B cell (primary cell): ENCODE measurements at regions not wholly inside any gene's neighbourhood (a gene's known extent, or its start where the extent isn't known, plus 50 kb on each side); places are given as distances from the start of the nearest gene placed in this dataset.

Experiments used
- ATAC-seq: fragments of 200-7000 bp; cut with Tn5 transposase; one replicate; pipeline ENCODE4 v1.10.0; 2021; ENCODE audit warnings: low read depth, mild to moderate bottlenecking, moderate number of reproducible peaks, moderate library complexity
- CTCF ChIA-PET: fragments of 350-600 bp; sonication (Branson Sonifier 250); formaldehyde crosslinking; loops from one replicate; lab custom pipeline; 2021; ENCODE audit warnings: antibody characterized with exemption, inconsistent platforms; lab: Charles Lee
- POLR2A ChIA-PET: fragments of 350-600 bp; sonication (Branson Sonifier 250); formaldehyde crosslinking; loops from one replicate; lab custom pipeline; 2021; ENCODE audit warnings: antibody characterized with exemption; lab: Charles Lee
- DNase-seq: peaks from one replicate; pipeline ENCODE4 v3.0.0; 2013
- H2AFZ ChIP-seq: 2 replicates; pipeline ENCODE4 v1.6.1; 2012; ENCODE audit warnings: mild to moderate bottlenecking, low read depth, low read length; ENCODE audit not compliant: insufficient read depth, poor library complexity, severe bottlenecking
- H3K27ac ChIP-seq, 2 donors: 1 replicate in 1 of 2; 2 replicates in 1 of 2; pipeline ENCODE4 v1.5.1; 2012 to 2013; ENCODE audit warnings: low read length in 2 of 2, mild to moderate bottlenecking in 2 of 2, moderate library complexity in 1 of 2
- H3K27me3 ChIP-seq, 4 experiments: fragments of 200-600 bp in 1 of 4; sonication (generic) in 1 of 4; replicated peaks in 1 of 4; 1 replicate in 2 of 4; 2 replicates in 2 of 4; pipeline versions ENCODE4 v1.6.1 to v1.7.0; 2013 to 2016; ENCODE audit warnings: low read length in 3 of 4, mild to moderate bottlenecking in 2 of 4, mixed read lengths in 1 of 4, moderate library complexity in 1 of 4; ENCODE audit not compliant: insufficient read depth in 4 of 4, control insufficient read depth in 3 of 4; ENCODE audit errors: control extremely low read depth in 1 of 4
- H3K36me3 ChIP-seq, 2 experiments: replicated peaks in 1 of 2; 1 replicate in 1 of 2; 2 replicates in 1 of 2; pipeline versions ENCODE4 v1.6.1 to v1.7.1; 2013; ENCODE audit warnings: low read length in 1 of 2; ENCODE audit not compliant: insufficient read depth in 2 of 2, control insufficient read depth in 1 of 2; ENCODE audit errors: control extremely low read depth in 1 of 2, extremely low read depth in 1 of 2
- H3K4me1 ChIP-seq, 2 donors: fragments of 200-600 bp in 1 of 2; sonication (generic) in 1 of 2; 1 replicate in 1 of 2; 2 replicates in 1 of 2; pipeline versions ENCODE4 v1.5.1 to v1.6.1; 2013 to 2017; ENCODE audit warnings: low read length in 2 of 2; ENCODE audit not compliant: control insufficient read depth in 2 of 2, insufficient read depth in 2 of 2
- H3K4me2 ChIP-seq: replicated peaks from 2 replicates; pipeline ENCODE3; 2012; ENCODE audit warnings: mild to moderate bottlenecking, low read depth, low read length; ENCODE audit not compliant: poor library complexity, severe bottlenecking
- H3K4me3 ChIP-seq, 5 experiments: fragments of 200-600 bp in 1 of 5; sonication (generic) in 1 of 5; 1 replicate in 3 of 5; 2 replicates in 2 of 5; pipeline versions ENCODE4 v1.5.1 to v1.7.0; 2011 to 2016; ENCODE audit warnings: low read length in 4 of 5, mild to moderate bottlenecking in 4 of 5, low read depth in 2 of 5, control low read depth in 1 of 5, moderate library complexity in 1 of 5; ENCODE audit not compliant: insufficient read depth in 1 of 5; ENCODE audit errors: control extremely low read depth in 1 of 5, extremely low read depth in 1 of 5
- H3K79me2 ChIP-seq: fragments of 200-600 bp; sonication (generic); one replicate; pipeline ENCODE4 v1.6.0; 2016; ENCODE audit warnings: low read length; ENCODE audit not compliant: control insufficient read depth, insufficient read depth
- H3K9ac ChIP-seq: fragments of 200-600 bp; sonication (generic); 2 replicates; pipeline ENCODE4 v1.6.1; 2017; ENCODE audit warnings: mild to moderate bottlenecking, low read length, moderate library complexity
- H3K9me3 ChIP-seq, 3 donors: one replicate each; pipeline versions ENCODE4 v1.6.1 to v1.7.1; 2013; ENCODE audit warnings: low read length in 2 of 3; ENCODE audit not compliant: control insufficient read depth in 2 of 3, insufficient read depth in 1 of 3; ENCODE audit errors: control extremely low read depth in 1 of 3
- H4K20me1 ChIP-seq: 2 replicates; pipeline ENCODE4 v1.6.0; 2012; ENCODE audit warnings: mild to moderate bottlenecking, low read length; ENCODE audit not compliant: insufficient read depth, control insufficient read depth, poor library complexity, severe bottlenecking
- H3K27ac Mint-ChIP-seq: one replicate; pipeline ENCODE4 v1.8.0; 2021; ENCODE audit warnings: mixed read lengths
- H3K27me3 Mint-ChIP-seq: one replicate; pipeline ENCODE4 v1.8.0; 2021; ENCODE audit warnings: mixed read lengths
- H3K4me1 Mint-ChIP-seq: one replicate; pipeline ENCODE4 v1.8.0; 2021; ENCODE audit warnings: mixed read lengths
- H3K4me3 Mint-ChIP-seq: one replicate; pipeline ENCODE4 v1.8.0; 2021; ENCODE audit warnings: mixed read lengths
- H3K9me3 Mint-ChIP-seq: one replicate; pipeline ENCODE4 v1.8.0; 2022; ENCODE audit warnings: mixed read lengths; ENCODE audit not compliant: insufficient read depth
- CTCF ChIP-seq: fragments of 200-600 bp; IDR thresholded peaks from one replicate; pipeline ENCODE4 v1.8.0; 2022; ENCODE audit warnings: antibody characterized with exemption, mild to moderate bottlenecking
- EZH2 ChIP-seq: IDR thresholded peaks from 2 replicates; pipeline ENCODE4 v1.6.1; 2012; ENCODE audit warnings: borderline replicate concordance, low read depth, mild to moderate bottlenecking, moderate library complexity, low read length; ENCODE audit not compliant: insufficient read depth, poor library complexity, severe bottlenecking
- WGBS: methylation state at CpG from one replicate; pipeline ENCODE4 v1.1.5; 2013; ENCODE audit warnings: missing lambda C conversion rate; ENCODE audit not compliant: insufficient coverage; 5-methylcytosine and 5-hydroxymethylcytosine counted together
- intact Hi-C: fragments of 100-400 bp; cut with micrococcal nuclease; formaldehyde crosslinking; loops from one replicate; pipeline ENCODE4 v1.10.0; 2022

GRCh38 chr13:31073859-31074718, 87.6 kb downstream of the HSPH1 start:
- WGBS, result 72% methylated on average over 4 of the region's 5 CpGs
- H3K27ac Mint-ChIP-seq, result no peak overlapping the region

More at GRCh38 chr13:31073859-31074718, 87.6 kb downstream of the HSPH1 start:
- peak; percentile 65 for ATAC-seq
- peaks cover 4% of the 10 kb centered on the region for H3K4me1 Mint-ChIP-seq
- peak overlapping the region; percentile 65 to 67 for H3K27ac ChIP-seq
- peaks cover 8 to 21% of the 10 kb centered on the region in 2 donors for H3K4me1 ChIP-seq
- peak overlapping the region; percentile 66 for H3K4me3 Mint-ChIP-seq
- H3K36me3 ChIP-seq, result no peaks in the 10 kb centered on the region
- intact Hi-C loops, result no loop called here
- DNase-seq, result peak; percentile 62
- no peaks in the 10 kb centered on the region for H3K27me3 ChIP-seq
- POLR2A ChIA-PET, result no interaction called here
- peak overlapping the region in 1 of 5 experiments; percentile 29 for H3K4me3 ChIP-seq
- peaks cover 0 to 6% (median 0%) of the 10 kb centered on the region in 3 donors for H3K9me3 ChIP-seq
- H3K4me2 ChIP-seq, result peak overlapping the region; percentile 8
- CTCF ChIA-PET, result no interaction called here
- peak overlapping the region; percentile 25 for H2AFZ ChIP-seq
- H3K9me3 Mint-ChIP-seq, result no peaks in the 10 kb centered on the region
- H3K27me3 Mint-ChIP-seq, result peaks cover 10% of the 10 kb centered on the region
- H4K20me1 ChIP-seq, result no peaks in the 10 kb centered on the region
- H3K79me2 ChIP-seq, result no peaks in the 10 kb centered on the region
- TF ChIP-seq CTCF (no peak), EZH2 (no peak)
- peak overlapping the region; percentile 16 for H3K9ac ChIP-seq
